Raji (cell line): ENCODE measurements at regions not wholly inside any gene's neighbourhood (a gene's known extent, or its start where the extent isn't known, plus 50 kb on each side); places are given as distances from the start of the nearest gene placed in this dataset.

ENCODE experiments used
- POLR2A ChIP-seq: IDR thresholded peaks from 2 replicates; pipeline ENCODE4 v1.6.1; 2011; ENCODE audit warnings: low read depth, low read length, control low read depth; ENCODE audit not compliant: insufficient read depth

- TF ChIP-seq POLR2A, result no peak
These were observed 225.0 kb upstream of the ANKRD55 start for GRCh38 chr5:56457887-56458812.

GRCh38 chr5:56456002-56456401 is 222.9 kb upstream of the ANKRD55 start:
- no peak for TF ChIP-seq POLR2A

GRCh38 chr5:56455417-56455816 is 222.3 kb upstream of the ANKRD55 start:
- no peak for TF ChIP-seq POLR2A

GRCh38 chr5:56454219-56454862 is 221.2 kb upstream of the ANKRD55 start:
- no peak for TF ChIP-seq POLR2A

GRCh38 chr5:56451742-56452141 is 218.6 kb upstream of the ANKRD55 start:
- TF ChIP-seq POLR2A, result no peak

GRCh38 chr5:56450766-56451165 is 217.6 kb upstream of the ANKRD55 start:
- TF ChIP-seq POLR2A, result no peak

- no peak for TF ChIP-seq POLR2A
These were observed 216.0 kb upstream of the ANKRD55 start for GRCh38 chr5:56449071-56449640.

- TF ChIP-seq POLR2A, result no peak
These were observed 214.5 kb upstream of the ANKRD55 start for GRCh38 chr5:56447656-56448055.

GRCh38 chr5:56447232-56447631 is 214.1 kb upstream of the ANKRD55 start:
- no peak for TF ChIP-seq POLR2A

GRCh38 chr5:56446728-56447127 is 213.6 kb upstream of the ANKRD55 start:
- no peak for TF ChIP-seq POLR2A

GRCh38 chr5:56443826-56444225 is 210.7 kb upstream of the ANKRD55 start:
- no peak for TF ChIP-seq POLR2A

GRCh38 chr5:56440871-56441740 is 208.0 kb upstream of the ANKRD55 start:
- TF ChIP-seq POLR2A, result no peak

- no peak for TF ChIP-seq POLR2A
These were observed 201.9 kb upstream of the ANKRD55 start for GRCh38 chr5:56434986-56435385.

- TF ChIP-seq POLR2A, result no peak
These were observed 200.0 kb upstream of the ANKRD55 start for GRCh38 chr5:56433039-56433617.

- TF ChIP-seq POLR2A, result no peak
These were observed 199.2 kb upstream of the ANKRD55 start for GRCh38 chr5:56432321-56432720.

GRCh38 chr5:56430422-56430821 is 197.3 kb upstream of the ANKRD55 start:
- no peak for TF ChIP-seq POLR2A
